Astrocyte of the spinal cord (primary cell): ENCODE measurements at regions not wholly inside any gene's neighbourhood (a gene's known extent, or its start where the extent isn't known, plus 50 kb on each side); places are given as distances from the start of the nearest gene placed in this dataset.

Experiments
- DNase-seq: peaks from one replicate; pipeline ENCODE4 v3.0.0; 2011; ENCODE audit warnings: low read depth, low spot score
- H3K4me3 ChIP-seq: 2 replicates; pipeline ENCODE4 v1.5.1; 2011; ENCODE audit warnings: low read depth, mild to moderate bottlenecking, low read length, moderate library complexity
- in situ Hi-C: cut with HindIII; loops from 2 replicates; pipeline ENCODE4 v1.10.0; 2017; ENCODE audit warnings: low sequenced_read_pairs
- TF ChIP-seq, protein P1 (sequence below): IDR thresholded peaks from 2 replicates; pipeline ENCODE4 v1.5.1; 2012; ENCODE audit warnings: low read depth, mild to moderate bottlenecking, low read length, inconsistent platforms

DNA sequence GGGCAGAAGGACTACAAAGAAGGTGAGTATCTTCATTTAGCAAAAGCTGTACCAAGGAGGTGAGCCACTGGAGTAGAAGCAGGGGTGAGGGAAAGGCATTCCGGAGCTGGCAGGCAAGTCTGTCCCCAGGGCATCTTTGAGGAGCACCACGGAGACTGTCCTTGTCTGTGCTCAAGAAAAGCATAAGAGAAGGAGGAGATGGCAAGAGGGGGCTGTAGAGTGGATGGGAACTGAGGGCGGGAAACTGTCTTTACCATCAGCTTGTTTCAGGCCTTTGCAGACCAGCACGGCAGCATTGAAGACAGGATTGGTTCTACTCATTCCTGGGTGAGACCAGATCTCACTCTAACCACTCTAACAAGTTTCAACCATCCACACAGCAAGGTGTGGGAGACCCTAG, 355.8 kb downstream of the AJAP1 start:
- TF ChIP-seq, protein P1, sequence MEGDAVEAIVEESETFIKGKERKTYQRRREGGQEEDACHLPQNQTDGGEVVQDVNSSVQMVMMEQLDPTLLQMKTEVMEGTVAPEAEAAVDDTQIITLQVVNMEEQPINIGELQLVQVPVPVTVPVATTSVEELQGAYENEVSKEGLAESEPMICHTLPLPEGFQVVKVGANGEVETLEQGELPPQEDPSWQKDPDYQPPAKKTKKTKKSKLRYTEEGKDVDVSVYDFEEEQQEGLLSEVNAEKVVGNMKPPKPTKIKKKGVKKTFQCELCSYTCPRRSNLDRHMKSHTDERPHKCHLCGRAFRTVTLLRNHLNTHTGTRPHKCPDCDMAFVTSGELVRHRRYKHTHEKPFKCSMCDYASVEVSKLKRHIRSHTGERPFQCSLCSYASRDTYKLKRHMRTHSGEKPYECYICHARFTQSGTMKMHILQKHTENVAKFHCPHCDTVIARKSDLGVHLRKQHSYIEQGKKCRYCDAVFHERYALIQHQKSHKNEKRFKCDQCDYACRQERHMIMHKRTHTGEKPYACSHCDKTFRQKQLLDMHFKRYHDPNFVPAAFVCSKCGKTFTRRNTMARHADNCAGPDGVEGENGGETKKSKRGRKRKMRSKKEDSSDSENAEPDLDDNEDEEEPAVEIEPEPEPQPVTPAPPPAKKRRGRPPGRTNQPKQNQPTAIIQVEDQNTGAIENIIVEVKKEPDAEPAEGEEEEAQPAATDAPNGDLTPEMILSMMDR = no peak
- DNase-seq = no peak
- in situ Hi-C loops = no loop called here
- no peak overlapping the region for H3K4me3 ChIP-seq

GRCh38 chr1:5009376-5010065, 355.1 kb downstream of the AJAP1 start:
- TF ChIP-seq, protein P1 = no peak
- in situ Hi-C loops = no loop called here
- no peak for DNase-seq
- H3K4me3 ChIP-seq = no peak overlapping the region

DNA sequence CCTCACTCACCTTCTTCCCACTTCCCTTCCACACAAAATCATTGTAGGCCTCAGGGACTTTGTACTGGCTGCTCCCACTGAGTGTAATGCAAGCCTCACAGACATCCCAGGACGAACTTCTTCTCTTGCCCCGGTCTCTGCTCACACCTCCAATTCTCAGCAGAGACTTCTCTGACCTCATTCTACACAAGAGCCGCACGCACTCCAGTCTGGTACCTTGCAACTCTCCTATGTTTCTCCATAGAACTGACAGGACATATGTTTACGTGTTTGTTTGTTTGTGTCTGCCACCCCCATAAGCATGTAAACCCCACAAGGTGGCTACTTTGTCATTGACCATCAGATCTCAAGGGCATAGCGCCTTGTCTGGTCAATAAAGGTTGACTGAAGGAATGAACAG, 350.8 kb downstream of the AJAP1 start:
- TF ChIP-seq, protein P1 = no peak
- no peak for DNase-seq
- no peak overlapping the region for H3K4me3 ChIP-seq
- in situ Hi-C loops = no loop called here

DNA sequence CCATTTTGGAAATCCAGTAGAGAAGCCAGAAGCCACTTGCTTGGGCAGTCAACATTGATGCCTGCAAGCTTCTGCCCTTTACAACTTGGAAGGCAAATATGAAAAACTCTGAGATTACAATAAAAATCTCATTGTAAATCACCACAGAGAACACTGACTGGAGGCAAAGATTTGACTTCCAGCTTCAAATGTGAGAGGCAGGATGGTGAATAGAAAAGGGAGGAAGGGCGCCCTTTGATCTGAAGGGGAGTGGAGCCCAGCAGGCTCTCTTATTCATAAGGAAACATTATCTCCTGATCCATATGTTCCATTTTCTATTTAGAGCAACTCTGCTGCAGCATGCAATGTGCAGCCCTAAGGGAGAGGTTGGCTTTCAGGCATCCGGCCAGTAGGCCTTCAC, 348.3 kb downstream of the AJAP1 start:
- in situ Hi-C loops = no loop called here
- no peak for DNase-seq
- TF ChIP-seq, protein P1 = no peak
- no peak overlapping the region for H3K4me3 ChIP-seq

DNA sequence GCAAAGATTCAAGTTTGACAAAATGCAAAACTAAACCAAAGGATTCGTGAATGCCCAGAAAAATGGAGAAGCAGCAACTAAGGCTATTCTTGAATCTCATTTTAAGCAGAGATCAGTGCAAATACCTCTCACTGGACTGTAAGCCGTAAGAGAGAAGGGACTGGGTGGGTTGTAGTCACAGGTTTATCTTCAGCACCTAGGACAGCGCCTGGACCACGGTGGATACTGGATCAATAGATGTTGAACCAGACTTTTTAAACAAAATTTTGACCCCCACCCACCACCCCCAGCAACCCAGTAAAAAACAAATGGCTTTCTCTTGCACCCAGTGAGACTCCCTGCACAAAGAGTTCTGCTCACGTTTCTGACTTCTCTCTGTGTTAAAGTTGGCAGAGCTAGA, 347.1 kb downstream of the AJAP1 start:
- H3K4me3 ChIP-seq = no peak overlapping the region
- in situ Hi-C loops = no loop called here
- TF ChIP-seq, protein P1 = no peak
- DNase-seq = no peak

DNA sequence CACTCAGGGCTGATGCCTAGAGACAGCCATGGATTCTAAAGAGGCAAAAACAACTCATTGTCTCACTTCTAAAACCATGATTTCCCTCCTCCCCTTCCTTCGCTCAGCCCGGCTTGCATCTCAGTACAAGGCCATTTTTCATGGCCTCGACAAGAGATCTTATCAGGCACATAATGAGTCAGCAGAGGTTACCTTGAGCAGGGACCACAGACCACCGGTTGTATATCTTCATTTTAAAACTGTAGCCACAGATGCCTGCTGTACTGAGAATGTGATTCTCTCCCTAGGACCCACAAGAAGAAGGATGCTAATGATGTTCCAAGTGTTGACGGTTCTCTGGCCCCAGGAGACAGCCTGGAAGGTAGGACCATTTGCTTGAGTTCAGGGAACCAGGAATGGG, 331.9 kb downstream of the AJAP1 start:
- H3K4me3 ChIP-seq = no peak overlapping the region
- DNase-seq = no peak
- TF ChIP-seq, protein P1 = no peak
- in situ Hi-C loops = no loop called here

DNA sequence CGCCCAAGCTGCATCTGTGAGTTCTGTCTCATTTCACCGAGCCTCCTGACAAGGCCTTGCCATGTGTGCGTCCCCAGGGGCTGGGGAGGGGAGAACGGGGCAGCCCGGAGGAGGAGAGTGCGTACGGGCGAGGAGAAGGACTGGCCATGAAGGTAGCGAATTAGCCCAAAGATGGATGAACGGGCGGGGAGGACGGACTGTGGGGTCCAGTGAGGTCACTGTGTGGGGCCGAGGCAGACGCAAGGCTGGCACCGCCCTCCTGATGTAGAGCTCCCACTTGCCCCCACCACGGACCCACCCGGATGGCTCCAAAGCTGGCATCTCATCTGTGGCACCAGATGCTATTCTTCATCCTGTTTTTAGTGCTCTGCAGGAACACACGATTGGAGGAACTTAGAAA, 330.4 kb downstream of the AJAP1 start:
- TF ChIP-seq, protein P1 = no peak
- in situ Hi-C loops = no loop called here
- H3K4me3 ChIP-seq = no peak overlapping the region
- DNase-seq = no peak
